WTC11 (cell line): ENCODE measurements at regions not wholly inside any gene's neighbourhood (a gene's known extent, or its start where the extent isn't known, plus 50 kb on each side); places are given as distances from the start of the nearest gene placed in this dataset.

Experiments
- TCF7 ChIP-seq: sonication (generic); formaldehyde crosslinking; IDR thresholded peaks from 2 replicates; pipeline ENCODE4 v1.8.0; 2022; ENCODE audit warnings: mild to moderate bottlenecking, low read depth, missing genetic modification reagents, moderate library complexity
- TF ChIP-seq, protein P1 (sequence below): fragments of 200-600 bp; IDR thresholded peaks from 2 replicates; pipeline ENCODE4 v1.8.0; 2022; ENCODE audit warnings: antibody characterized with exemption

- TF ChIP-seq TCF7 (CRISPR knock-in tag) = no peak
- TF ChIP-seq, protein P1, sequence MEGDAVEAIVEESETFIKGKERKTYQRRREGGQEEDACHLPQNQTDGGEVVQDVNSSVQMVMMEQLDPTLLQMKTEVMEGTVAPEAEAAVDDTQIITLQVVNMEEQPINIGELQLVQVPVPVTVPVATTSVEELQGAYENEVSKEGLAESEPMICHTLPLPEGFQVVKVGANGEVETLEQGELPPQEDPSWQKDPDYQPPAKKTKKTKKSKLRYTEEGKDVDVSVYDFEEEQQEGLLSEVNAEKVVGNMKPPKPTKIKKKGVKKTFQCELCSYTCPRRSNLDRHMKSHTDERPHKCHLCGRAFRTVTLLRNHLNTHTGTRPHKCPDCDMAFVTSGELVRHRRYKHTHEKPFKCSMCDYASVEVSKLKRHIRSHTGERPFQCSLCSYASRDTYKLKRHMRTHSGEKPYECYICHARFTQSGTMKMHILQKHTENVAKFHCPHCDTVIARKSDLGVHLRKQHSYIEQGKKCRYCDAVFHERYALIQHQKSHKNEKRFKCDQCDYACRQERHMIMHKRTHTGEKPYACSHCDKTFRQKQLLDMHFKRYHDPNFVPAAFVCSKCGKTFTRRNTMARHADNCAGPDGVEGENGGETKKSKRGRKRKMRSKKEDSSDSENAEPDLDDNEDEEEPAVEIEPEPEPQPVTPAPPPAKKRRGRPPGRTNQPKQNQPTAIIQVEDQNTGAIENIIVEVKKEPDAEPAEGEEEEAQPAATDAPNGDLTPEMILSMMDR = no peak
Observed at GRCh38 chr20:60624066-60624465, 628.0 kb upstream of the CDH4 start.
